ENCODE measurements at regions not wholly inside any gene's neighbourhood (a gene's known extent, or its start where the extent isn't known, plus 50 kb on each side); places are given as distances from the start of the nearest gene placed in this dataset.
A peak's percentile ranks its signal among the peaks of the same experiment; 100 is the strongest.
"Not testable (repeated sequence)": the region's sequence is repeated elsewhere in the genome, so short reads cannot be mapped to it uniquely, and the experiment has no call there.

DNA sequence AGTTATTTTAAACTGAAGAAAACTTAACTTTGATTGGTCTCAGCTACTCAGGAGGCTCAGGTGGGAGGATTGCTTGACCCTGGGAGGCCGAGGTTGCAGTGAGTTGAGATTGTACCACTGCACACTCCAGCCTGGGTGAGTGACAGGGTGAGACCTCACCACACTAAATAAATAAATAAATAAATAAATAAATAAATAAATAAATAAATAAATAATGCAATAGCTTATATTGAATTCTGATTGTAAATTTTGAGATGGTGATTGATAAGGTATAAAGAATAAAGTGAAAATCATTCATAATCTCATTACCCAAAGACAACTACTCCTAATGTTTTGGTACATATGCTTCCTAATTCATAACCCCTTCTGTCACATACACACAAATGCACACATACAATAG lies 58.1 kb downstream of the TUBA3C start:
- no peak for DNase-seq

DNA sequence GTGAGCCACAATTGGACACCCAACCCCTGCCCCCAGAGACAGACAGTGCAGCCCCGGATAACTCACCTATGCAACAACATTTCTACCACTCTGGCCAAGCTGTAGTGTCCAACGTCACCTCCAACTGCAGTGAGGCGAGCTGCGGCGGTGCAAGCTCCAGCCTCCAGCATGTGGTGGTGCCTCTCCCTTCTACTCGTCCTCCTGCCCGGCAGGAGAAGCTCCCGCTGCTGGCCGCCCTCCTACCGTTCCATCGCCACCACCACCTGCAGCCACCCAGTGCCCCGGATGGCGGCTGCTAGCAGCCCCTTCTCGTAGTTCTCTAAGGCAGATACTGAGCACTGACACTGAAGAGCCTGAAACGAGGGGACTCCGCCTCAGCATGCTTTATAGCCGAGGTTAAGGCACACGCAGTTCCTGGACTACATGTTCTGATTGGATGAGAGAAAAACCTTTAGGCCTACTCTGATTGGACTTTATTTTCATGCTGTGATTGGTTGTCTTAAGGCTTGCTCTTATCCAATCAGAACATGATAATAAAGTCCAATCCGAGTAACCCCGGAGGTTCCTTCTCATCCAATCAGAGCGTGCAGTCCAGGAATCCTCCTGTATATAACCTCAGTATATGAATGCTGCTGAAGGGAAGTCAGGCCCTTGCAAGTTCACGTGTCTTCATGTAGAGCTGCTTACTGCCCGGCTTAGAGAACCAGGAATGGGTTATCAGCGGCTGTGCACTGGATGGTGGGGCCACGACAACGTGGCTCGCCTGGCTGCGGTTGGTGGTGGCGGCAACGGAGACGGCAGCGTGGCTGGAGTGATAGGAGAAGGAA lies 63.5 kb downstream of the TUBA3C start:
- no peak for DNase-seq

DNA sequence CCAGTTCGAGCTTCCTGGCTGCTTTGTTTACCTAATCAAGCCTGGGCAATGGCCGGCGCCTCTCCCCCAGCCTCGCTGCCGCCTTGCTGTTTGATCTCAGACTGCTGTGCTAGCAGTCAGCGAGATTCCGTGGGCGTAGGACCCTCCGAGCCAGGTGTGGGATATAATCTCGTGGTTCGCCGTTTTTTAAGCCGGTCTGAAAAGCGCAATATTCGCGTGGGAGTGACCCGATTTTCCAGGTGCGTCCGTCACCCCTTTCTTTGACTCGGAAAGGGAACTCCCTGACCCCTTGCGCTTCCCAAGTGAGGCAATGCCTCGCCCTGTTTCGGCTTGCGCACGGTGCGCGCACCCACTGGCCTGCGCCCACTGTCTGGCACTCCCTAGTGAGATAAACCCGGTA lies 72.4 kb downstream of the TUBA3C start:
- not testable (repeated sequence) for DNase-seq

DNA sequence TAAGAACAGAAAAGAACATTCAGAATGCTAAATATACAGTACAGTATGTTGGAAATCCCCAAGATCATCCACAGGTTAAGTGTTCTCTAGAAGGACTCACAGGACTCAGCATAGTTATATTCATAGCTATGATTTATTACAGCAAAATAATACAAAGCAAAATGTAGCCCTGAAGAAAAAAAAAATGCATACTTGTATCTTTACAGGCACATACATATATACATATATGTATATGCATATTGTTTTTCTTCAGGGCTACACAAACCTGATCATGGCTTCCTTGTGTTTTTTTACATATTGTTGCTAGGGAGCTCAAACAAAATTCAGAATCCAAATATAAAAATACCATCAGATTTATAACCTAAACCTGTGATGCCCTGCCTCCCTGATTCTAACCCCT lies 78.5 kb downstream of the TUBA3C start:
- no peak for DNase-seq

DNA sequence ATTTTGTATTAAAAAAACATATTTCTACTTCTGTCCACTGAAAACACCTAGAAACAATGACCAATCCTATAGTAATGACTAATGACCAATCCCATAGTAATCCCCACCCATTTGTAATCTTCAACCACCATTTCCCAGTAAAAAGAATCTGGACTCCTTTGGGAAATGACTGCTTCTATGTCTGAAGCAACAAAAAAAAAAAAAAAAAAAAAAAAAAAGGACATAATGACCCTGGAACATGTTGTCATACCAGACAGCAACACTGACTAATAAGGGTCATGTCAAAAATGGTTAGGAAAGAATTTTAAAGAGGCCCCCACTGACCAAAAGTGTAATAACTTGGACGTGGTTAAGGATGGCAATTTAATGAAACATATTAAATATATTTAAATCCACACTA lies 88.3 kb downstream of the TUBA3C start:
- DNase-seq: no peak

DNA sequence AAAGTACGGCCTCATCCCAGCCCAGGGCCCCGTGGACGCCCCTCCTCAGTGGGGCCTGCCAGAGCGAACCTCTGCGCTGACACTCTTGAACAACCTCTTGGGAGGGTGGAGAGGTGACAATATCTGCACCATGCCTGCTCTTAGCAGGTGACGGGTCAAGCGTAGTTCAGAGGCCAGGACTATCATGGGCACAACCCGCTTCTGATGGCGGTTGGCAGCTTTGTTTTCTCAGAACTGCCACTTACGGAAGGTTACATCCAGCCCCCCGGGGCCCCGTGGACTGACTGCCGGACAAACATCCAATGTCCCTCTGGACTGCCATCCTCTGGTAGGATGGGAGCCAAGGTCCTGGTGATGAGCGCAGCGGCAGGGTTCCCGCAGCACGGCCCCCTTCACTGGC lies 91.1 kb downstream of the TUBA3C start:
- DNase-seq: peak in 1 of 56 donors; percentile 1

DNA sequence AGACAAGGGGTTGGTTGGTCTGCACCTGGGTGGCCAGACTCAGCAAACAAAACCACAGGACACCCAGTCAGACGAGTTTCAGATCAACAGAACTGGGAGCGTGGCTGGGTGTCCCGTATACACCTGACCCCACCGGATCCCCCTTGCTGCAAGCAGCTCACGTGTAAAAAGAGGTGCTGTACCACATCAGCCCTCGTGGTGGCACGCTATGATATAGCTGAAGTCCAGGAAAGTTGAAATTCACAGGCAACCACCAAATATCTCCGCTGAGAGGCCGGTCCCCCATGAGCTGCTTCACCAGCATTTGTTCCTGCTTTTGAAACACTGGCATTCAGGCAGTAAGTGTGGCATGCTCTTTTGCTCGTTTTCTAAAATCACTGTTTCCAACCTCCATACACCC lies 92.3 kb downstream of the TUBA3C start:
- DNase-seq: peak in 1 of 56 donors; percentile 3

DNA sequence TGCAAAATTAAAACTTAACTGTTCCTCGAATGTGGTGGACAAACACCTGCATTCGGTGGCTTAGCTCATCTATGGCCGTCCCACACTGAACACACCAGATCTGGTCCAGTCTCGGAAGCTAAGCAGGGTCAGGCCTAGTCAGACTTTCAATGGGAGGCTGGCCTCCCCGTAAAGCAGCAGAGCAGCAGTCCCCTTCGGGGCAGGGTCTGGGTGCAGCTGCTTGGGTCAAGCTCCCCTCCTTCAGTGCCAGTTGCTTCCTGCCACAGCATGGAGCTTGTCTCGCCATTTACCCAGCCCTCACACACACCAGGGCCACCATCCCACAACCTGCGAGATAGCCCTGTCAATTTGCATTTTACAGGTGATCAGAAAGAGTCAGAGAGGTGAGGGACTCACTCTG lies 93.2 kb downstream of the TUBA3C start:
- DNase-seq: no peak

DNA sequence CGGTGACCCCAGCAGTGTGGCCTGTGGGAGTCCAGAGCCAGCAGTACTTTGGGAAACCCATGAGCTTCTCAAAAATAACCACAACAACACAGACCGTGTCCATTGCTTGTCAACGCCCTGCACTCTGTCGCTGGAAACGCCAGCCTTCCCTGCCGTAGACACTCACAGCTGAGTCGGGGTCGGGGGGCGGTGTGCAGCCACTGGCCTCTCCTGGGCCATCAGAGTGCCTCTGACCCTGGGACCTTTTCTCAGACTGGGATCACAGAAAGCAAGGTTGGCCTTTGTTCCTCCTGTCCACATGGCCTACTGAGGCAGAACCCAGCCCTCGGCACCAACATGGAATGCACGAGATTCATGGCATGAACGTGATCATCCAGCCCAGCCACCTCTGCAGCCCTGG lies 95.7 kb downstream of the TUBA3C start:
- DNase-seq: no peak

DNA sequence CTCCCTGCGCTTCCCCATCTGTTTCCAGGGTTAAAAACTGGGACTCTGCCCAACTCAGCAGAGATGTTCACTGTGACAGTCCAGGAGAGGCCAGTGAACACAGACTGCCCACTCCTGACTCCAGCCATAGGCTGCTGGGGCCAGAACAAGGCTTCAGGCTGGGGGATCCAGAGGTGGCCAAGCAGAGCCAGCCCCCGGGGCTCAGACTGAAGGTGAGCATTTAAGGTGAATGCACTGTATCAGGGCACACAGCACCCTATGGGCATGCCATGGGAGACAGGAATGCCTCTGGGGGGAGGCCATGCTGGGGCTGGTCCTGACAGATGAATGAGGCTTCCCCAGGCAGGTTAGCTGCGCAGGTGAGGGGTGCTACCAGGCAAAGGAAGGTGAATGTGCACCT lies 96.4 kb downstream of the TUBA3C start:
- DNase-seq: no peak

DNA sequence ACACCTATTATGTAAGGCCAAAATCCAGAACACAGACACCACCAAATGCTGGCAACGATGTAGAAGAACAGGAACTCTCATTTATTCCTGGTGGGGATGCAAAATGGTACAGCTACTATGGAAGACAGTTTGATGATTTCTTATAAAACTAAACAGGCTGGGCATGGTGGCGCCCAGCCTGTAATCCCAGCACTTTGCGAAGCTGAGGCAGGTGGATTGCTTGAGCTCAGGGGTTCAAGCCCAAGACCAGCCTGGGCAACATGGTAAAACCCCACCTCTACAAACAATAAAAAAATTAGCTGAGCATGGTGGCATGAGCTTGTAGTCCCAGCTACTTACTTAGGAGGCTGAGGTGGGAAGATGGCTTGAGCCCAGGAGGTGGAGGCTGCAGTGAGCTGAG lies 98.3 kb downstream of the TUBA3C start:
- DNase-seq: no peak

DNA sequence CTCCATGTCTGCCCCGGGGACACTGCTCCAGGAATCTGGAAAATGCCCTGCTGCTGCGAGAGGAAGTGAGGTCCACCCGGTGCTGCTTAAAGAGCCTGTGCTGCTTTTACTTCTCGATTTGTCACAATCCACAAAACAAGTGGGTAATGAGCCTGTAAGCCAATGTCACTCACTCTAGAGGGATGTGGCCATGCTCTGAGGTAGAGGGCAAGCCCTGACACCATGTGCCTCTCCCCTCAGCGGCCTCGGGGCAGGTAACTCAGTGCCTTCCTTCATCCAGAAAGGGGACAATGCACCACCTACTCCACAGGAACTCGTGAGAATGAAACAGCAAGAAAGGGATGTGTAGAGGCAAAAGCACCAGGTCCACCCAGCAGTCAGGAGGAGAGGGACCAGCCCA lies 106.2 kb downstream of the TUBA3C start:
- DNase-seq: no peak

DNA sequence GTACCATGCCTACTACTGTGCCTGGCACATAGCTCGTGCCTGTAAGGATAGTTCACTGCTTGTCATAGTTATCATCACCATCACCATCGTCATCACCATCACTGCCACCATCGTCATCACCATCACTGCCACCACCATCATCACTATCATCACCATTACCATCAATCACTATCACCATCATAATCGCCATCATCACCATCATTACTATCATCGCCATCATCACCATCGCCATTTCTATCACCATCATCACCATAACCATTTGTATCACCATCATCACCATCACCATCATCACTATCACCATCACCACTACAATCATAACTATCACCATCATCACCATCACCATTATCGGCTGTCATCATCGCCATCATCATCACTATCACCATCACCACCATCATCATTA lies 107.1 kb downstream of the TUBA3C start:
- DNase-seq: no peak

DNA sequence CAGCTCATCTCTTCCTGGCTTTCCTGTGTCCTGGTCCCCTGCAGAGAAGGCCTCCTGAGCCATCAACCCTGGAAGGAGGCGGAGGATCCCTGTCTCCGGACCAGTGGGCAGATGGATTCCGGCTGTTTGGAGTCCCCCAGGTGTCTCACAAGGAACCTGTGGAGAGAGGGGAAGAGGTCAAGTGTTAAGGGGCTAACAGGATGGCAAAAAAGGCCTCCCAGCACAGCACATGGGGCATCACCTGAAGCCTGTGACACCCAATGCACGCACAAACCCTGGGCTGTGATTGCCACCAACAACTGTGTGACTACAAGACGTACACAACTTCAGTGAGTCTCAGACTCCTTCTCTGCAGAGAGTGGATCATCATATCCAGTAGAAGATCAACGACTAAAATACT lies 107.5 kb downstream of the TUBA3C start:
- not testable (repeated sequence) for DNase-seq

DNA sequence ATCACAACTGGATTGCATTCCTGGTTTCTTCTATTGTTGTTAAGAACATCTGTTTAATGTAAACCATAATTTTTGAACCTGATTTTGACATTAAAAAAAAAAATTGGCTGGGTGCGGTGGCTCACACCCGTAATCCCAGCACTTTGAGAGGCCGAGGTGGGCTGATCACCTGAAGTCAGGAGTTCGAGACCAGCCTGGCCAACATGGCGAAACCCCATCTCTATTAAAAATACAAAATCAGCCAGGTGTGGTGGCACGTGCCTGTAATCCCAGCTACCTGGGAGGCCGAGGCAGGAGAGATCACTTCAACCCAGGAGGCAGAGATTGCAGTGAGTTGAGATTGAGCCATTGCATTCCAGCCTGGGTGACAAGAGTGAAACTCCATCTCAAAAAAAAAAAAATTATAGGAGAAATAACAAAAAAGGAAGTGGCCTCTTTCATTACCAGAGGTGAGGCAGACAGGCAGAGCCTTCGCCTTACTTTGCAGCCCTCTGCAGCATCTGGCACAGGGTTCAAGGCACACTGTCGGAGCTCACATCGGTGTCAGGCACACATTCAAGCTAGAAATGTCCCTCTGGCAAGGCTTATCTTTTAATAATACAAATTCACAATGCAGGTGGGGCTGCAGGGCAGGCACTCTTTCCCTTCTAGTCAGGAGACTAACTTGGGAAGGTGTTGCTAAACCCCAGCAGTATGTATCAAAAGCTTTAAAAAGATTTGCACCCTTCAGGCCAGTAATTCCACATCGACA lies 108.5 kb downstream of the TUBA3C start:
- DNase-seq: not testable (repeated sequence)

DNA sequence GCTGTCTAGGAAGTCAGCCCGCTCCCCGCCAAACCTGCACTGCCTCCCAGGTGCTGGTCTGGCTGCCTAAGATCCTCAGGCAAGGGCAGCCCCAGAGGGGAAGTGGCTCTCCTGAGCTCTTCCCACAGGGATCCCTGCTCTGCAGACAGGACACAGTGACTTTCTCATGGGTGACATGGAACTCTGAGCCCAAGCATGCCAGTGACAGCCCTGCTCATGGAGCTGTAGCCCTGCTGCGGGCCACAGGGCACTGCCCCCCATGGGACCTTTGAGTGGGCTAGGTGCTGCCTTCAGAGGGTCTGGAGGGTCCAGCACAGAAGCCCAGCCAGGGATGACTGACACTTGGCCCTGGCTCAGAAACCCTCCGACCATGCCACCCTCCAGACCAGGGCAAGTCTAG lies 109.1 kb downstream of the TUBA3C start:
- no peak for DNase-seq

DNA sequence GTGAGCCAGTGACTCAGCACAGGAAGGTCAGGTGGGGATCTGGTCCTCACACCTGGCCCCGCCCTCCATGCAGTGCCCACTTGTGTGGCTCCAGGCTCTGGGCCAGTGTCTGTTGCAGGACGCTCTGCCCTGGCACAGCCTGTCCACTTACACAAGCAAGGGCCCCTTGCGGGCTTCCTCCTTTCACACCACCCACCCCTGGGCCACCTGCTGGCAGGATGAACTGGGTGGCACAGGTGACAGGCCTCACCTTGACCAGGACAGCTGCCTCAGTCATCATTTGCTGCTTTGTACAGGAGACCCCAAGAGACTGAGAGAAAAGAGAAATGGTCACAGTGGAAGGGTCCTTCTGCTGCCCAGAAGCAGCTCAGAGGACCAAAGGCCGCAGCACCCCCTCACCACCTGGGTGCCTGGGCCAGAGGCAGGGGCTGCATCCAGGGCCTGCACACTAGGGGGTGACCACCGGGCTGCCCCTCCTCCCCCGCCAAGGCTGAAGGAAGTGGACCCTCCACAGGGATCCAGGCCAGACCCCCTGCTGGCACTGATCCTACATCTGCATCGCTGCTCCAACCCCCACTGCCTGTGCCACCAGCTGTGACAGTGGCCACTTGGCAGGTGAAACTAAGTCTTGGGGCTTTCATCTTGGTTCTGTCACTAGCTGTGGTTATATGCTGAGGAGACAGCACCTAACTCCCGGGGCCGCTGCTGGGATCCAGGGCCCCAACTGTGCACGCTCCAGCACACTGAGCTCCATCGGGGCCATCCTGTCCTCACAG lies 110.3 kb downstream of the TUBA3C start:
- no peak for DNase-seq

DNA sequence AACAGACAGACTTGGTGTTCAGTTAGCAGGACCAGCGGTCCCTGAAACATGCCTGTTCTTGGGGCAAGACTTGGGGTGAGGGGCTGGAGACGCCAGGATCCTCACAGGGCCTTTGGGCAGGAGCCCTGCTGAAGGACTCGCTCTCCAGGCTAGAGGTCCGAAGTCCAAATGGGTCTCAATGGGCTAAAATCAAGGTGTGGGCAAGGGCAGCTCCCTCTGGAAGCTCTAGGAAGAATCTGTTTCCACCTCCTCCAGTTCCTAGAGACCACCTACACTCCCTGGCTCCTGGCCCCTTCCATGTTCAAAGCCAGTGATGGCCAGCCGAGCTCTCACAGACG lies 111.3 kb downstream of the TUBA3C start:
- no peak for DNase-seq

DNA sequence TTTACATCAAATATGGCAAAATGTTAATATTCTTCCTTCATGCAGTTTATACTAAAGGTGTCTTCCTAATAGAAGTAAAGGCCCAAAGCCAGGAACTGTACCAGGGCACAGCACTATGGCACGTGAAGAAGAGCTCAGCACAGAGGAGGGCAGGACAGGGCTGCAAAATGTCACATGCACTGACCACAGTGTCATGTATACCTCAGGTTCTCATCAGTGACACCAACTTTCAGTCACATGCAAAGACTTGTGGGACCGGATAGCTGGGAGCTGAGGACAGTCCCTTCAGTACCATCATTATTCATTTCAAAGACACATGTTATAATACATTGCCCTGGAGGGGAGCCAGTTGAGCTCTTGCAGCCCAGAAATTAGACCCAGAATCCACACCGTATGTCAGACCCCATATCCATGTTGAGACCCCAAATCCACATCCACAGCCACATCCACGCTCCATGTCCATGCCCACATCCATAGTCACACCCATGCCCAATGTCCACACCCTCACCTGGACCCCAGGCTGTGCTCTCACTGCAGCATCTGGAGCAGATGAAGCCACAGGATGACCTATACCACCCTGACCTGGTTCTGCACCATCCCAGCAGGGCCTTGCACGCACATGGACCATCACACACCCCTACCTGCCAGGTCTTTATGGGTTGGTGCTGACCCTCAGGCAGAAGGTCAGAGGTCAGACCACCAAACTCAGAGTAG lies 111.8 kb downstream of the TUBA3C start:
- DNase-seq: no peak

DNA sequence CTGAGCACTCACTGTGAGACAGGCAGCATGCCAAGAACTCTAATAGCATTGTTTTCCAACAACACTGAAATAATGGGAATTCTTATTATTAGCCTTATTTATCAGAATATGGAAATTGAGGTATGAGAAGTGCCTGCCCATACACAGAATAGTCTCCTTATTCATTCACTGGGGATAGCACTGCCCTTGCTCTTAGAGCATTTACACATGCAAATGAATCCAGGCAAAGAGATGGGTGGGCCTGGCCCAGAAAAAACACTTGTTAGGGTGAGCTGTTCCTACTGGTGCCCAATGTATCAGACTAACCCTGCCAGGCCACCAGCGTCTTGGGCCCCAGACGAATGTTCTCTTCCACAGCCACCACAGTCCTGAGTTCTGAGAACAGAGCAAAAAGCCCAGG lies 112.9 kb downstream of the TUBA3C start:
- no peak for DNase-seq

DNA sequence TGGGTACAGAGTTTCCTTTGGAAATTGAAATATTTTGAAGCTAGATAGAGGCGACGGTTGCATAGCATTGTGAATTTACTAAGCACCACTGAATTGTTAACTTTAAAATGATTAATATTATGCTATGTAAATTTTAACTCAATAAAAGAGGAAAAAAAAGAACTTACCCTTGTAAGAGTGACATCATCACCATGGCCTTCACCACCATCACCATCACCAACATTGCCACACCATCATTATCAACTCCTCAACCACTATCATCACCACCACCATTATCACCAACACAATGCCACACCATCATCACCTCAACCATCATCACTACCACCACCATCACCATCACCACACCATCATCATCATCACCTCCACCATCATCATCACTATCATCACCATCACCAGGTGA lies 113.9 kb downstream of the TUBA3C start:
- DNase-seq: no peak

DNA sequence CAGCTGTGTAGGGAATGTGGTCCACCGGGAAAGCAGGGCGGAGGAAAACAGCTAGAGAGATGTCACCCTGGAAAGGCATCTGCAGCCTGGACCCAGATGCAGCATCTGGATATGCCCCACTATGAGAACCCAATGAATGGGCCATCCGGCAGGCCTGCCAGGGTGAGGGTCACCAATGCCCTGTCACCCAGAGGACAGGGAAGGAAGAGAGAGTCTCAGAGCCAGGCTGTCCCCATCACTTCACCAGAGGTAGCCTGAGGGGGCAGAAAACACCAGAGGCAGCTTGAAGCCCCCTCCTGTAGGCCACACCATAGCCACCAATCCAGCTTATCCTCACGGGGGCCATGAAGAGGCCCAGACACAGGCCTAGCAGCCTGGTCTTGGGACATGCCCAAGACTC lies 118.8 kb downstream of the TUBA3C start:
- no peak for DNase-seq
